ENCODE measurements at regions not wholly inside any gene's neighbourhood (a gene's known extent, or its start where the extent isn't known, plus 50 kb on each side); places are given as distances from the start of the nearest gene placed in this dataset.

DNA sequence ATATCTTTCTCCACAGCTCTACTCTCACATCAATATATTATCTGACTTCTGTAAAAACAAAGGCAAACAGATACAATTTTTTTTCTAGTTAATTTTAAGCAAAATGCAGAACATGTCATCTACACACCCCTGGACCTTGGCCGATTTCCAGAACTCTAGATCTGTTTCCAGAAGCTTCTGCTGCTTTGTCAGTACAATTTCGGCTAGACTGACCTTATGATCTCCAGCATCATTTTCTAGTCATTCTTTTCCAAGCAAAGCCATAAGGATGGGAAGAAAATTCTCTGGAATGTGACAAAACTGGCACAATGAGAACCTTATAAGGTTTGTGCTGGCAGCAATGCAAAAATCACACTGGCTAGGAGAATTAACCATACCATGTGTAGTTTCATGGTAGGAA is 132.8 kb upstream of the MPDZ start:
- Histone ChIP-seq H3K79me2 (ENCODE audit: low read length) (no peaks in the 10 kb centered on the region), H3K9ac (ENCODE audit: low read length) (no peak overlapping the region), H2AFZ (ENCODE audit: low read length) (no peak overlapping the region), H4K20me1 (ENCODE audit: insufficient read depth, low read length) (no peaks in the 10 kb centered on the region), H3K4me2 (ENCODE audit: low read depth, low read length) (no peak overlapping the region), H3K4me1 (ENCODE audit: low read length) (no peaks in the 10 kb centered on the region), H3K27ac (ENCODE audit: low read length) (no peak overlapping the region), H3F3A (ENCODE audit: insufficient read depth, low read length) (no peaks in the 10 kb centered on the region), H3K27me3 (replicated peaks; ENCODE audit: insufficient read depth, low read length) (no peaks in the 10 kb centered on the region), H3K4me3 (ENCODE audit: low read length) (no peak overlapping the region), H3K9me3 (replicated peaks; ENCODE audit: insufficient read depth, low read length) (no peaks in the 10 kb centered on the region), H3K36me3 (replicated peaks; ENCODE audit: insufficient read depth, low read length) (no peaks in the 10 kb centered on the region), H3K9me2 (replicated peaks; ENCODE audit: insufficient read depth, low read length) (no peaks in the 10 kb centered on the region)
- DNase-seq: no peak
- TF ChIP-seq EZH2phosphoT487 (IDR thresholded peaks at IDR 0.05; ENCODE audit: low read length) (no peak), EZH2 (optimal IDR thresholded peaks at IDR 0.05; ENCODE audit: low read depth, low read length) (no peak)
- TF ChIP-seq, protein P1, sequence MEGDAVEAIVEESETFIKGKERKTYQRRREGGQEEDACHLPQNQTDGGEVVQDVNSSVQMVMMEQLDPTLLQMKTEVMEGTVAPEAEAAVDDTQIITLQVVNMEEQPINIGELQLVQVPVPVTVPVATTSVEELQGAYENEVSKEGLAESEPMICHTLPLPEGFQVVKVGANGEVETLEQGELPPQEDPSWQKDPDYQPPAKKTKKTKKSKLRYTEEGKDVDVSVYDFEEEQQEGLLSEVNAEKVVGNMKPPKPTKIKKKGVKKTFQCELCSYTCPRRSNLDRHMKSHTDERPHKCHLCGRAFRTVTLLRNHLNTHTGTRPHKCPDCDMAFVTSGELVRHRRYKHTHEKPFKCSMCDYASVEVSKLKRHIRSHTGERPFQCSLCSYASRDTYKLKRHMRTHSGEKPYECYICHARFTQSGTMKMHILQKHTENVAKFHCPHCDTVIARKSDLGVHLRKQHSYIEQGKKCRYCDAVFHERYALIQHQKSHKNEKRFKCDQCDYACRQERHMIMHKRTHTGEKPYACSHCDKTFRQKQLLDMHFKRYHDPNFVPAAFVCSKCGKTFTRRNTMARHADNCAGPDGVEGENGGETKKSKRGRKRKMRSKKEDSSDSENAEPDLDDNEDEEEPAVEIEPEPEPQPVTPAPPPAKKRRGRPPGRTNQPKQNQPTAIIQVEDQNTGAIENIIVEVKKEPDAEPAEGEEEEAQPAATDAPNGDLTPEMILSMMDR (IDR thresholded peaks at IDR 0.05; ENCODE audit: low read length): no peak

DNA sequence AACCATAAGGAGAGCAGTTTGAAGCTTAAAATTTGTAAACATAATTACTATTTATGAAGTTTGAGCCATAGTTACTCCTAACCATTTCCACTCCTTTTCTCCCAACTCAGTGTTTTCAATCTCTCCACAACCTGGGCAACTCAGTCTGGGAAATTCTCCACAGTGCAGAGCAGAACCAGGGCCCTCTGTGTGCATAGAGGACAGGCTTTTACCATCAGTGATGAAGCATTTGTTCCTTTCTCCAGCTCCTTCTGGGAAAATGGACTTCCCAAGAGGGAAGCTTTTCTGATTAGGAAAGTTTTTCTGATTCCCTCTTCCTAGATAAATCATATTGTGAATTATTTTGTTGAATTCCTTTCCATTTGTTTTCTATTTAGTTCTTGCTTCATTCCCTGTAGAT is 132.3 kb upstream of the MPDZ start:
- no peaks in the 10 kb centered on the region for H3K79me2 ChIP-seq (ENCODE audit: low read length)
- no peaks in the 10 kb centered on the region for H3K4me1 ChIP-seq (ENCODE audit: low read length)
- H3K9me3 ChIP-seq (replicated peaks; ENCODE audit: insufficient read depth, low read length): no peaks in the 10 kb centered on the region
- no peak overlapping the region for H3K27ac ChIP-seq (ENCODE audit: low read length)
- H3F3A ChIP-seq (ENCODE audit: insufficient read depth, low read length): no peaks in the 10 kb centered on the region
- TF ChIP-seq EZH2 (optimal IDR thresholded peaks at IDR 0.05; ENCODE audit: low read depth, low read length) (no peak), EZH2phosphoT487 (IDR thresholded peaks at IDR 0.05; ENCODE audit: low read length) (no peak)
- TF ChIP-seq, protein P1 (IDR thresholded peaks at IDR 0.05; ENCODE audit: low read length): no peak
- H3K27me3 ChIP-seq (replicated peaks; ENCODE audit: insufficient read depth, low read length): no peaks in the 10 kb centered on the region
- no peaks in the 10 kb centered on the region for H3K9me2 ChIP-seq (replicated peaks; ENCODE audit: insufficient read depth, low read length)
- H3K4me3 ChIP-seq (ENCODE audit: low read length): no peak overlapping the region
- no peak overlapping the region for H3K9ac ChIP-seq (ENCODE audit: low read length)
- no peak for DNase-seq
- no peaks in the 10 kb centered on the region for H4K20me1 ChIP-seq (ENCODE audit: insufficient read depth, low read length)
- H3K4me2 ChIP-seq (ENCODE audit: low read depth, low read length): no peak overlapping the region
- no peak overlapping the region for H2AFZ ChIP-seq (ENCODE audit: low read length)
- no peaks in the 10 kb centered on the region for H3K36me3 ChIP-seq (replicated peaks; ENCODE audit: insufficient read depth, low read length)

- no peaks in the 10 kb centered on the region for H3K36me3 ChIP-seq (replicated peaks; ENCODE audit: insufficient read depth, low read length)
- no peak overlapping the region for H3K4me2 ChIP-seq (ENCODE audit: low read depth, low read length)
- TF ChIP-seq, protein P1 (IDR thresholded peaks at IDR 0.05; ENCODE audit: low read length): no peak
- TF ChIP-seq EZH2phosphoT487 (IDR thresholded peaks at IDR 0.05; ENCODE audit: low read length) (no peak), EZH2 (optimal IDR thresholded peaks at IDR 0.05; ENCODE audit: low read depth, low read length) (no peak)
- no peaks in the 10 kb centered on the region for H3K9me3 ChIP-seq (replicated peaks; ENCODE audit: insufficient read depth, low read length)
- no peak overlapping the region for H3K9ac ChIP-seq (ENCODE audit: low read length)
- no peaks in the 10 kb centered on the region for H3K27me3 ChIP-seq (replicated peaks; ENCODE audit: insufficient read depth, low read length)
- no peaks in the 10 kb centered on the region for H4K20me1 ChIP-seq (ENCODE audit: insufficient read depth, low read length)
- no peak overlapping the region for H2AFZ ChIP-seq (ENCODE audit: low read length)
- no peaks in the 10 kb centered on the region for H3K4me1 ChIP-seq (ENCODE audit: low read length)
- no peak overlapping the region for H3K4me3 ChIP-seq (ENCODE audit: low read length)
- H3F3A ChIP-seq (ENCODE audit: insufficient read depth, low read length): no peaks in the 10 kb centered on the region
- DNase-seq: no peak
- no peak overlapping the region for H3K27ac ChIP-seq (ENCODE audit: low read length)
- no peaks in the 10 kb centered on the region for H3K9me2 ChIP-seq (replicated peaks; ENCODE audit: insufficient read depth, low read length)
- H3K79me2 ChIP-seq (ENCODE audit: low read length): no peaks in the 10 kb centered on the region
These were observed 131.1 kb upstream of the MPDZ start for GRCh38 chr9:13410566-13411031.
